Calu3 (cell line): ENCODE measurements at regions not wholly inside any gene's neighbourhood (a gene's known extent, or its start where the extent isn't known, plus 50 kb on each side); places are given as distances from the start of the nearest gene placed in this dataset.

Experiments
- BruUV-seq: library from RNA; stranded (reverse); fragments of 400-500 nt; replicated peaks from 2 replicates; lab custom pipeline; 2021; lab: Mats Ljungman, UMichigan
- CTCF ChIA-PET: fragments of 300-600 bp; sonication (Branson Sonifier 250); formaldehyde crosslinking; loops from one replicate; lab custom pipeline; 2022; ENCODE audit warnings: antibody characterized with exemption; lab: Charles Lee
- DNase-seq: peaks from one replicate; pipeline ENCODE4 v3.0.0; 2022
- H3K27ac Mint-ChIP-seq: one replicate; pipeline ENCODE4 v1.8.0; 2022; ENCODE audit warnings: mixed read lengths; ENCODE audit not compliant: unreplicated experiment
- H3K27me3 Mint-ChIP-seq: one replicate; pipeline ENCODE4 v1.8.0; 2022; ENCODE audit warnings: mixed read lengths; ENCODE audit not compliant: unreplicated experiment
- H3K36me3 Mint-ChIP-seq: one replicate; pipeline ENCODE4 v1.8.0; 2022; ENCODE audit warnings: mild to moderate bottlenecking, moderate library complexity, mixed read lengths; ENCODE audit not compliant: insufficient read depth, unreplicated experiment
- H3K4me1 Mint-ChIP-seq: one replicate; pipeline ENCODE4 v1.8.0; 2022; ENCODE audit warnings: mild to moderate bottlenecking, low read depth, mixed read lengths; ENCODE audit not compliant: unreplicated experiment
- H3K4me3 Mint-ChIP-seq: one replicate; pipeline ENCODE4 v1.8.0; 2022; ENCODE audit warnings: mild to moderate bottlenecking, low read depth, moderate library complexity, mixed read lengths; ENCODE audit not compliant: unreplicated experiment
- H3K9me3 Mint-ChIP-seq: one replicate; pipeline ENCODE4 v1.8.0; 2022; ENCODE audit warnings: low read depth, mixed read lengths; ENCODE audit not compliant: unreplicated experiment
- intact Hi-C: fragments of 100-400 bp; cut with micrococcal nuclease; formaldehyde crosslinking; loops from one replicate; pipeline ENCODE4 v1.10.0; 2022; ENCODE audit not compliant: unreplicated experiment
- TF ChIP-seq, protein P1 (sequence below): fragments of 200-600 bp; IDR thresholded peaks from one replicate; pipeline ENCODE4 v1.8.0; 2022; ENCODE audit warnings: antibody characterized with exemption; ENCODE audit not compliant: unreplicated experiment

DNA sequence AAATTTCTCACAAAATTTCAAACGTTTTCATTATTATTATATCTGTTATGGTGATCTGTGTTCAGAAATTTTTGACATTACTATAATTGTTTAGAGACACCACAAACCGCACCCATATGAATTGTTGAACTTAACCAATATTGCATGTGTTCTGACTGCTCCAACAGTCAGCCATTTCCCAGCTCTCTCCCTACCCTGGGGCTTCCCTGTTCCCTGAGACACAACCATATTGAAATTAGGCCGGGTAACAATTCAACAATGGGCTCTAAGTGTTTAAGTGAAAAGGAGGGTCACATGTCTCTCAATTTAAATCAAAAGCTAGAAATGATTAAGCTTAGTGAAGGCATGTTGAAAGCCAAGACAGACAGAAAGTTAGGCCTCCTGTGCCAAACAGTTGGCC, 424.0 kb downstream of the DSC3 start:
- Mint-ChIP-seq H3K27me3 (peaks cover 13% of the 10 kb centered on the region), H3K4me1 (peaks cover 11% of the 10 kb centered on the region), H3K36me3 (no peaks in the 10 kb centered on the region), H3K4me3 (no peak overlapping the region), H3K27ac (no peak overlapping the region), H3K9me3 (no peaks in the 10 kb centered on the region)
- TF ChIP-seq, protein P1, sequence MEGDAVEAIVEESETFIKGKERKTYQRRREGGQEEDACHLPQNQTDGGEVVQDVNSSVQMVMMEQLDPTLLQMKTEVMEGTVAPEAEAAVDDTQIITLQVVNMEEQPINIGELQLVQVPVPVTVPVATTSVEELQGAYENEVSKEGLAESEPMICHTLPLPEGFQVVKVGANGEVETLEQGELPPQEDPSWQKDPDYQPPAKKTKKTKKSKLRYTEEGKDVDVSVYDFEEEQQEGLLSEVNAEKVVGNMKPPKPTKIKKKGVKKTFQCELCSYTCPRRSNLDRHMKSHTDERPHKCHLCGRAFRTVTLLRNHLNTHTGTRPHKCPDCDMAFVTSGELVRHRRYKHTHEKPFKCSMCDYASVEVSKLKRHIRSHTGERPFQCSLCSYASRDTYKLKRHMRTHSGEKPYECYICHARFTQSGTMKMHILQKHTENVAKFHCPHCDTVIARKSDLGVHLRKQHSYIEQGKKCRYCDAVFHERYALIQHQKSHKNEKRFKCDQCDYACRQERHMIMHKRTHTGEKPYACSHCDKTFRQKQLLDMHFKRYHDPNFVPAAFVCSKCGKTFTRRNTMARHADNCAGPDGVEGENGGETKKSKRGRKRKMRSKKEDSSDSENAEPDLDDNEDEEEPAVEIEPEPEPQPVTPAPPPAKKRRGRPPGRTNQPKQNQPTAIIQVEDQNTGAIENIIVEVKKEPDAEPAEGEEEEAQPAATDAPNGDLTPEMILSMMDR: no peak
- intact Hi-C loops: no loop called here
- DNase-seq: no peak
- CTCF ChIA-PET: interaction anchor here (0.8 kb wide), 1 partner anchor 10 kb away, joined by 4 read pairs; no protein-coding TSS in a partner anchor
- no TSS peak for BruUV-seq

DNA sequence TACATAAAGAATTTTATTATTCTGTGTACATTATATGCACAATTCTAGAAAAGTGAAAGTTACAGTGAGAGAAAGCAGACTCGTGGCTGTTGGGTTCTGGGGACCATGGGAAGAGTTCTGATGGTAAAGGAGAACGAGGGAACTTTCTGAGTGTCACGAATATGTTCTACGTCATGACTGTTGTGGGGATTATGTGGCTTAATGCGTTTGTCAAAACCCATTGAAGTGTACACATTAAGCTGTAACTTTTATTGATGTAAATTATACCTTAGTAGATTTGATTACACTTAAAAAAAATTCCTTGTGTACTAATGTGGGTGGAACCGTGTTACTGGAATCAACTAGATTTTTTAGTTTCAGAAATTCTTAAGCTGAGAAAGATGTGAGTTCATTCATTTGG, 426.1 kb downstream of the DSC3 start:
- peaks cover under 1% of the 10 kb centered on the region for H3K27me3 Mint-ChIP-seq
- intact Hi-C loops: no loop called here
- BruUV-seq: no TSS peak

DNA sequence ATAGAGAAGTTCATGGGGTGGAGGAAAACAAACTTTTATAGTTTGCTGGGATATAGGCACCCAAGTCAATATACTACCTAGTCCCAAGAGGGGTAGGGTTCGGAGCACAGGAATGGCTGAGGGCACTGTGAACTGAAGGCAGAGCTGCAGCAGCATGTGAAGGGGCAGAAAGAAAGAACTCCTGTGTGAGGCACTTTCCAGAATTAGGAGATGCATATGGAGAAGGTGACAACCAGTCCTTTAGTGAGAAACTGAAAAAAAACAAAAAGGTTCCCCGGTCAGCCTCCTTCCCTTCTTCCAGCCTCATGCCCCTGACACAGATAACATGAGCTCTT, 429.1 kb downstream of the DSC3 start:
- H3K4me1 Mint-ChIP-seq: no peaks in the 10 kb centered on the region
- H3K27me3 Mint-ChIP-seq: no peaks in the 10 kb centered on the region
- H3K27ac Mint-ChIP-seq: no peak overlapping the region
- intact Hi-C loops: no loop called here
- no peaks in the 10 kb centered on the region for H3K9me3 Mint-ChIP-seq
- H3K4me3 Mint-ChIP-seq: no peak overlapping the region
- CTCF ChIA-PET: no interaction called here
- DNase-seq: no peak
- no peaks in the 10 kb centered on the region for H3K36me3 Mint-ChIP-seq
- BruUV-seq: no TSS peak
- TF ChIP-seq, protein P1: no peak

More for the DNA sequence above, 426.1 kb downstream of the DSC3 start:
- no peak for DNase-seq
- no peaks in the 10 kb centered on the region for H3K4me1 Mint-ChIP-seq
- H3K9me3 Mint-ChIP-seq: no peaks in the 10 kb centered on the region
- H3K27ac Mint-ChIP-seq: no peak overlapping the region
- TF ChIP-seq, protein P1: no peak
- CTCF ChIA-PET: no interaction called here
- no peak overlapping the region for H3K4me3 Mint-ChIP-seq
- no peaks in the 10 kb centered on the region for H3K36me3 Mint-ChIP-seq

DNA sequence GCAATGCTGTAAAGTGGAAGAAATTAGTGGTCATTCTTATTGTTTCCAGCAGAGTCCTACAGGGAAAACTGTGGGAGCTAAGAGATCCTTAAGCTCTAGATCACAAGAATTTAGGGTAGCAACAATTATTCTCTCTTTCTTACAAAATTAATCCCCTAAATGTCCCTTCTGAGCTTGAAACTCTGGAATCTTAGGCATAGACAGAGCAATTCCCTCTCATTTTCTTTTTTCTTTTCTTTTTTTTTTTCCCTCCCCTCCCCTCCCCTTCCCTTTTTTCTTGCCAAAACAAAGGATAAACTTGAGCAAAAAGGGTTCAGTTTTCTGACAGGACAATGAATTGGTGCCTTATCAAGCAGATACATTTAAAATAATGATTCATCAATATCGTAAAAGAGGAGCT, 441.0 kb downstream of the DSC3 start:
- Mint-ChIP-seq H3K4me1 (peaks cover 9% of the 10 kb centered on the region), H3K27ac (no peak overlapping the region), H3K36me3 (no peaks in the 10 kb centered on the region), H3K4me3 (no peak overlapping the region), H3K9me3 (no peaks in the 10 kb centered on the region), H3K27me3 (no peaks in the 10 kb centered on the region)
- CTCF ChIA-PET: no interaction called here
- DNase-seq: no peak
- TF ChIP-seq, protein P1: no peak
- BruUV-seq: no TSS peak
- intact Hi-C loops: no loop called here
